ENCODE measurements at regions not wholly inside any gene's neighbourhood (a gene's known extent, or its start where the extent isn't known, plus 50 kb on each side); places are given as distances from the start of the nearest gene placed in this dataset.

DNA sequence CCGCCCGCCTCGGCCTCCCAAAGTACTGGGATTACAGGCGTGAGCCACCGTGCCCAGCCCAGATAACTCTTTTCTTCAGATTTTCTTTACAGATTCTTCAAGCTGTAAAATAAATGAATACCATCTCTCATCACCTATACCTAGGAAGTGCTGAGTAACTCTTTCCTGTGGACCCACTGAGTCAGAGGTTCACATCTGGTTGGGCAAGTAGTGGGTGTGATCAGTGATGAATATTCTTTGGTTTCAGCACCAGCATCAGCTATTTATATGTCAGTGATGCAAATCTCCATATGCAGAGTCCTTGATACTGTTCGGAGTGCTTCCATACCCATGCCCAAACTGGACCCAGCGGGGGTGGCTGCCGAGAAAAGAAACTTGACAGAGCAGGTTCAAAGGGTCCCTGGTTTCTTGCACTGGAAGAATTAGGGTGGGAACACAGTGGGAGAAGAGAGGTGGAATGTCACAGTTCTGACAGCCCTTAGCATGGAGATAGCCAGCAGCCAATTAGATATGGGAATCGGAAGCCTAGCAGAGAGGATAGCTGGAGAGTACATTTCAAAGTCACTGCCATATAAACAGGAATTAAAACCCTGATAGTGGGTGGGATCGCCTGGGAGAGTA, 64.9 kb upstream of the DDR1 start:
- Histone ChIP-seq H2AFZ (ENCODE audit: control insufficient read depth, low read depth, low read length) (no peak overlapping the region), H3K27me3 (replicated peaks in 1 of 2; ENCODE audit: control insufficient read depth in 2 of 2, insufficient read depth in 2 of 2, low read length in 1 of 2) (no peaks in the 10 kb centered on the region), H4K20me1 (ENCODE audit: control insufficient read depth, insufficient read depth) (no peaks in the 10 kb centered on the region), H3K4me2 (ENCODE audit: control insufficient read depth, insufficient read depth) (no peak overlapping the region), H3K4me3 (no peak overlapping the region), H3K9ac (ENCODE audit: control insufficient read depth, insufficient read depth, low read length) (no peak overlapping the region), H3K4me1 (ENCODE audit: control insufficient read depth, insufficient read depth, low read length) (peaks cover 23% of the 10 kb centered on the region), H3K36me3 (ENCODE audit: control insufficient read depth in 2 of 2, insufficient read depth in 2 of 2, low read length in 1 of 2) (no peaks in the 10 kb centered on the region), H3K27ac (ENCODE audit: control insufficient read depth, insufficient read depth) (no peak overlapping the region), H3K79me2 (ENCODE audit: control insufficient read depth, insufficient read depth, low read length) (no peaks in the 10 kb centered on the region), H3K9me3 (replicated peaks; ENCODE audit: control insufficient read depth, insufficient read depth, low read length) (peaks cover 3% of the 10 kb centered on the region; the same call in 2 of the 3 replicates)
- BruUV-seq (replicated peaks) = no TSS peak
- intact Hi-C loops (cut with micrococcal nuclease; ENCODE audit: unreplicated experiment) (no loop called here), in situ Hi-C loops (cut with MboI) (no loop called here)
- ATAC-seq (no peak), DNase-seq (ENCODE audit: low read depth, low spot score) (no peak), FAIRE-seq (no peak)
- ChIA-PET SMC1A (ENCODE audit: uncharacterized antibody, unreplicated experiment) (interaction anchor here (0.7 to 16.8 kb wide), 15 partner anchors 8 to 268 kb away, joined by 3 to 217 read pairs (median 9); partner anchors contain the start of gene VARS2), RAD21 (ENCODE audit: unreplicated experiment) (interaction anchor here (0.5 to 7.1 kb wide), 12 partner anchors 7 to 258 kb away, joined by 3 to 45 read pairs (median 5); no protein-coding TSS in a partner anchor), POLR2A (interaction anchor here (1.1 to 6.0 kb wide), 8 partner anchors 9 to 88 kb away, joined by 3 to 34 read pairs (median 7); partner anchors contain the start of gene DDR1), CTCF (interaction anchor here (0.5 to 4.9 kb wide), 21 partner anchors 8 to 373 kb away, joined by 3 to 40 read pairs (median 7); partner anchors contain the start of gene IER3)
- TF ChIP-seq BRCA1 (IDR thresholded peaks at IDR 0.05; ENCODE audit: low read depth, low read length) (no peak), SPI1 (IDR thresholded peaks at IDR 0.05; ENCODE audit: borderline replicate concordance, insufficient read depth, low read depth, low read length) (no peak), ESRRA (IDR thresholded peaks at IDR 0.05; ENCODE audit: low read length) (no peak), WRNIP1 (IDR thresholded peaks at IDR 0.05; ENCODE audit: borderline replicate concordance, low read depth, low read length) (no peak), NR2C1 (IDR thresholded peaks at IDR 0.05) (no peak), SUPT20H (IDR thresholded peaks at IDR 0.05; ENCODE audit: borderline replicate concordance, control insufficient read depth, low read depth, low read length) (no peak), TBL1XR1 (IDR thresholded peaks at IDR 0.05; ENCODE audit: low read depth, low read length) (no peak), JUND (IDR thresholded peaks at IDR 0.05; ENCODE audit: low read depth, low read length) (no peak), MYC (IDR thresholded peaks at IDR 0.05; ENCODE audit: insufficient read depth, insufficient read length, insufficient replicate concordance, low read length, severe bottlenecking) (no peak), CHD2 (IDR thresholded peaks at IDR 0.05; ENCODE audit: borderline replicate concordance, low read depth, low read length) (no peak), PAX8 (IDR thresholded peaks at IDR 0.05) (no peak), CHD4 (IDR thresholded peaks at IDR 0.05) (no peak), SMARCA5 (IDR thresholded peaks at IDR 0.05) (no peak), ATF7 (IDR thresholded peaks at IDR 0.05; ENCODE audit: low read depth) (no peak), HDAC2 (IDR thresholded peaks at IDR 0.05) (no peak)
- TF ChIP-seq, protein P1, sequence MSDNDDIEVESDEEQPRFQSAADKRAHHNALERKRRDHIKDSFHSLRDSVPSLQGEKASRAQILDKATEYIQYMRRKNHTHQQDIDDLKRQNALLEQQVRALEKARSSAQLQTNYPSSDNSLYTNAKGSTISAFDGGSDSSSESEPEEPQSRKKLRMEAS (IDR thresholded peaks at IDR 0.05; ENCODE audit: low read depth, low read length) = no peak
- TF ChIP-seq, protein P2, sequence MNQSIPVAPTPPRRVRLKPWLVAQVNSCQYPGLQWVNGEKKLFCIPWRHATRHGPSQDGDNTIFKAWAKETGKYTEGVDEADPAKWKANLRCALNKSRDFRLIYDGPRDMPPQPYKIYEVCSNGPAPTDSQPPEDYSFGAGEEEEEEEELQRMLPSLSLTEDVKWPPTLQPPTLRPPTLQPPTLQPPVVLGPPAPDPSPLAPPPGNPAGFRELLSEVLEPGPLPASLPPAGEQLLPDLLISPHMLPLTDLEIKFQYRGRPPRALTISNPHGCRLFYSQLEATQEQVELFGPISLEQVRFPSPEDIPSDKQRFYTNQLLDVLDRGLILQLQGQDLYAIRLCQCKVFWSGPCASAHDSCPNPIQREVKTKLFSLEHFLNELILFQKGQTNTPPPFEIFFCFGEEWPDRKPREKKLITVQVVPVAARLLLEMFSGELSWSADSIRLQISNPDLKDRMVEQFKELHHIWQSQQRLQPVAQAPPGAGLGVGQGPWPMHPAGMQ (IDR thresholded peaks at IDR 0.05; ENCODE audit: borderline replicate concordance) = no peak
- TF ChIP-seq, protein P3, sequence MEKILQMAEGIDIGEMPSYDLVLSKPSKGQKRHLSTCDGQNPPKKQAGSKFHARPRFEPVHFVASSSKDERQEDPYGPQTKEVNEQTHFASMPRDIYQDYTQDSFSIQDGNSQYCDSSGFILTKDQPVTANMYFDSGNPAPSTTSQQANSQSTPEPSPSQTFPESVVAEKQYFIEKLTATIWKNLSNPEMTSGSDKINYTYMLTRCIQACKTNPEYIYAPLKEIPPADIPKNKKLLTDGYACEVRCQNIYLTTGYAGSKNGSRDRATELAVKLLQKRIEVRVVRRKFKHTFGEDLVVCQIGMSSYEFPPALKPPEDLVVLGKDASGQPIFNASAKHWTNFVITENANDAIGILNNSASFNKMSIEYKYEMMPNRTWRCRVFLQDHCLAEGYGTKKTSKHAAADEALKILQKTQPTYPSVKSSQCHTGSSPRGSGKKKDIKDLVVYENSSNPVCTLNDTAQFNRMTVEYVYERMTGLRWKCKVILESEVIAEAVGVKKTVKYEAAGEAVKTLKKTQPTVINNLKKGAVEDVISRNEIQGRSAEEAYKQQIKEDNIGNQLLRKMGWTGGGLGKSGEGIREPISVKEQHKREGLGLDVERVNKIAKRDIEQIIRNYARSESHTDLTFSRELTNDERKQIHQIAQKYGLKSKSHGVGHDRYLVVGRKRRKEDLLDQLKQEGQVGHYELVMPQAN (conservative IDR thresholded peaks at IDR 0.05) = no peak
- TF ChIP-seq, protein P4, sequence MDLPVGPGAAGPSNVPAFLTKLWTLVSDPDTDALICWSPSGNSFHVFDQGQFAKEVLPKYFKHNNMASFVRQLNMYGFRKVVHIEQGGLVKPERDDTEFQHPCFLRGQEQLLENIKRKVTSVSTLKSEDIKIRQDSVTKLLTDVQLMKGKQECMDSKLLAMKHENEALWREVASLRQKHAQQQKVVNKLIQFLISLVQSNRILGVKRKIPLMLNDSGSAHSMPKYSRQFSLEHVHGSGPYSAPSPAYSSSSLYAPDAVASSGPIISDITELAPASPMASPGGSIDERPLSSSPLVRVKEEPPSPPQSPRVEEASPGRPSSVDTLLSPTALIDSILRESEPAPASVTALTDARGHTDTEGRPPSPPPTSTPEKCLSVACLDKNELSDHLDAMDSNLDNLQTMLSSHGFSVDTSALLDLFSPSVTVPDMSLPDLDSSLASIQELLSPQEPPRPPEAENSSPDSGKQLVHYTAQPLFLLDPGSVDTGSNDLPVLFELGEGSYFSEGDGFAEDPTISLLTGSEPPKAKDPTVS (IDR thresholded peaks at IDR 0.05; ENCODE audit: low read depth, low read length) = no peak
- WGBS (ENCODE audit: insufficient coverage, insufficient replicate concordance, low lambda C conversion rate, missing lambda C conversion rate) = 85% methylated on average over 10 of the region's 10 CpGs

All from GM12878 (cell line).